ENCODE measurements at regions not wholly inside any gene's neighbourhood (a gene's known extent, or its start where the extent isn't known, plus 50 kb on each side); places are given as distances from the start of the nearest gene placed in this dataset.
"Not testable (repeated sequence)": the region's sequence is repeated elsewhere in the genome, so short reads cannot be mapped to it uniquely, and the experiment has no call there.

DNA sequence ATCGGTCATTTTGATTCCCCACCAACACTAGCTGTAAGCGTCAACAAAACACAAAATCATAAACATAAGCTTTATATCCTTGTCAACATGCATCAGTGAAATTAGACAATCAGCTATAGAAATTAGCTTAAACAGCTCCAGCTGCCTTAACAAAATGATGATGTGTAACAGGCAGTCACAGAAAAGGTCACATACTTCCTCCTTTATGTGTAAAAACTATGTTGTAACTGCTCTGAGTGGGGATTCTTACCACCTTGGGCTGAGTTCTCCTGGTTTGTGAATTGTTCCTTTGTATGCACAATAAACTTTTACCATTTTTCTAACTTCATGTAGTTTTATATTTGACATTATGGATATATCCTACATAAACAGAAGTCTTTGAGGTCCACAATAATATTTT lies 73.9 kb upstream of the MAP9 start:
- no peaks in the 10 kb centered on the region for H3K36me3 Mint-ChIP-seq (ENCODE audit: low read depth)
- intact Hi-C loops (cut with micrococcal nuclease): no loop called here
- no peak for DNase-seq
- TF ChIP-seq, protein P1, sequence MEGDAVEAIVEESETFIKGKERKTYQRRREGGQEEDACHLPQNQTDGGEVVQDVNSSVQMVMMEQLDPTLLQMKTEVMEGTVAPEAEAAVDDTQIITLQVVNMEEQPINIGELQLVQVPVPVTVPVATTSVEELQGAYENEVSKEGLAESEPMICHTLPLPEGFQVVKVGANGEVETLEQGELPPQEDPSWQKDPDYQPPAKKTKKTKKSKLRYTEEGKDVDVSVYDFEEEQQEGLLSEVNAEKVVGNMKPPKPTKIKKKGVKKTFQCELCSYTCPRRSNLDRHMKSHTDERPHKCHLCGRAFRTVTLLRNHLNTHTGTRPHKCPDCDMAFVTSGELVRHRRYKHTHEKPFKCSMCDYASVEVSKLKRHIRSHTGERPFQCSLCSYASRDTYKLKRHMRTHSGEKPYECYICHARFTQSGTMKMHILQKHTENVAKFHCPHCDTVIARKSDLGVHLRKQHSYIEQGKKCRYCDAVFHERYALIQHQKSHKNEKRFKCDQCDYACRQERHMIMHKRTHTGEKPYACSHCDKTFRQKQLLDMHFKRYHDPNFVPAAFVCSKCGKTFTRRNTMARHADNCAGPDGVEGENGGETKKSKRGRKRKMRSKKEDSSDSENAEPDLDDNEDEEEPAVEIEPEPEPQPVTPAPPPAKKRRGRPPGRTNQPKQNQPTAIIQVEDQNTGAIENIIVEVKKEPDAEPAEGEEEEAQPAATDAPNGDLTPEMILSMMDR (IDR thresholded peaks at IDR 0.05): no peak
- H3K27me3 Mint-ChIP-seq: peaks cover 2% of the 10 kb centered on the region
- H3K4me1 Mint-ChIP-seq (ENCODE audit: low read depth): no peaks in the 10 kb centered on the region
- no peak for ATAC-seq
- H3K4me3 Mint-ChIP-seq: no peak overlapping the region
- no peak overlapping the region for H3K27ac Mint-ChIP-seq
- CTCF ChIA-PET: no interaction called here
- H3K9me3 Mint-ChIP-seq: no peaks in the 10 kb centered on the region
- POLR2A ChIA-PET: no interaction called here

DNA sequence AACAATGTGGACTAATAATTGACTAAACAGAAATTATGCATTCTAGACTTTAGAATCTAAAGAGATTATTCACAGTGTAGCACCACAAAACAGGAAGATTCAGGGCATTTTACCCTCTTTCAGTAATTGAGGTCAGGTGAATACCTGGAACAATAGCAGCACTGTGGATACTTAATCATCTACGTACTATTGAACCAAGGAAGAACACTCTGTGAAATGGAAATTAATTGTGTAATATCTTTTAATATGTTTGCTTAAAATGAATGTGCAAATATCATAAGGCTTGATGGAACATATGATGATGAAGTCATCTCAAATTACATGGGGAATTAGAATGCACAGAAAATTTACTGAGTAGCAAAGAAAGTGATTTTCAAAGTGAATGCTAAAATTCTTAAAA lies 68.5 kb upstream of the MAP9 start:
- intact Hi-C loops (cut with micrococcal nuclease): no loop called here
- no peak overlapping the region for H3K4me3 Mint-ChIP-seq
- CTCF ChIA-PET: interaction anchor here (1.3 kb wide), 1 partner anchor 29 kb away, joined by 3 read pairs; no protein-coding TSS in a partner anchor

DNA sequence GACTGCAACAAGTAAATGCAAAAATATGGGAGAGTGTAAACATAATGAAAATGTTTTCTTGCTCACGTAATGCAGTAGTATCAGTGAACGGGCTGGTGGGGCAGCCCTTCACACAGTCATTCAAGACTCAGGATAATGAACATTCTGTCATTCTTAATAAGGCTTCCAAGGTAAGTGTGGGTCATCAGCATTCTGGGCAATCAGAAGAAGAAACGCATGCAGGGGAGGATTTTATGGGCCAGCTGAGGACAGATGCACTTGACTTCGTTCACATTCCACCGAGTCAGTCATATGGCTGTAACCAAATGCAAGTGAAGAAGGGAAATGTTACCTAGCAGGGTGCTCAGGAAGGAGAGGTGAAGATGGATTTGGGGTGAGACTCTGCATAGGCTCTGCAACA lies 68.0 kb upstream of the MAP9 start:
- ATAC-seq (no peak), DNase-seq (no peak)
- Mint-ChIP-seq H3K9me3 (no peaks in the 10 kb centered on the region), H3K4me3 (no peak overlapping the region), H3K36me3 (ENCODE audit: low read depth) (no peaks in the 10 kb centered on the region), H3K4me1 (ENCODE audit: low read depth) (no peaks in the 10 kb centered on the region), H3K27me3 (peaks cover 17% of the 10 kb centered on the region), H3K27ac (no peak overlapping the region)
- TF ChIP-seq, protein P1 (IDR thresholded peaks at IDR 0.05): no peak
- intact Hi-C loops (cut with micrococcal nuclease): no loop called here
- ChIA-PET POLR2A (no interaction called here), CTCF (interaction anchor here (1.3 kb wide), 1 partner anchor 508 kb away, joined by 3 read pairs; no protein-coding TSS in a partner anchor)

More for the DNA sequence above, 68.5 kb upstream of the MAP9 start:
- TF ChIP-seq, protein P1 (IDR thresholded peaks at IDR 0.05): no peak
- Mint-ChIP-seq H3K36me3 (ENCODE audit: low read depth) (no peaks in the 10 kb centered on the region), H3K27me3 (peaks cover 17% of the 10 kb centered on the region), H3K27ac (no peak overlapping the region), H3K9me3 (no peaks in the 10 kb centered on the region), H3K4me1 (ENCODE audit: low read depth) (no peaks in the 10 kb centered on the region)
- DNase-seq (no peak), ATAC-seq (no peak)
- POLR2A ChIA-PET: no interaction called here

DNA sequence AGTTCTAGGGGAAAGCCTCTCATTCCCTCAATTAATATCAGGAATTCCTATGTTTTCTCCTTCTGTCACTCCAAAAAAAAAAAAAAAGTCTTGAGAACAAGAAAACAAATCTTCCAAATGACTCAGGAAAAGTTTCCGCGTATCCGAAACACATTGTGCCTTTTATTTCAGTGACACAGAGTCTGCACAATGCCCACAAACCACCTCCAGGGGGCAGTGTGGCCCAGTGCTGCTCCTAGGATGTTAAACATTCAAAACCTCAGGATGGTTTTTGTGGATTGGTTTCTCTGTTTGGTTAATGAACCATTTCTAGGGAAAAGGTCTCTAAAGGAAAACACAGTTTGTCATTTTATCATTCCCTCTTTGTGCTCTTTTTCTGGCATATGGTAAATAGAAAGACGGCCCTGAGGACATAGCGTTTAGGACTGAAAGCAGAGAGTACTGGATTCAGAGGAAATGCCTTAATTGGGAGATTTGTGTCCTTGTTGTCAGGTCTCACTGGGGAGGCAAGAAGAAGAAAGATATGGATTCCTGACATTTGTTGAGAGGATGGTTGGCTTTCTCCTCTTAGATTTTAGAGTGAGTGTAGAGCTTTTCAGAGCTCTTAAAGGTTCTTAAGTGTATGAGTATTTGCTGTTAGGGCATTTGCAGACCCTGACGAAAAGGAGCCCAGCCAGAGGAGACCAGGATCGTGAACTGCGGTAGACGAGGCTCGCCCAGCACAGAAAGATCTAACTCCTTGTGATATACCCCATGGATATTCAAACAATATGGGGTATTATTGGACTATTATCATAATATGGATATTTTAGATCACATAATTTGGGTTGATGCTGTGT lies 65.7 kb upstream of the MAP9 start:
- intact Hi-C loops (cut with micrococcal nuclease): loop anchor here (1.0 kb wide), 1 partner anchor 345 kb away; no protein-coding TSS in a partner anchor
- H3K36me3 Mint-ChIP-seq (ENCODE audit: low read depth): no peaks in the 10 kb centered on the region
- H3K27me3 Mint-ChIP-seq: peaks cover 16% of the 10 kb centered on the region
- no peak overlapping the region for H3K27ac Mint-ChIP-seq
- no peak overlapping the region for H3K4me3 Mint-ChIP-seq
- POLR2A ChIA-PET: interaction anchor here (0.6 kb wide), 1 partner anchor 381 kb away, joined by 3 read pairs; no protein-coding TSS in a partner anchor
- ATAC-seq (peak; percentile 68), DNase-seq (peak; percentile 72)
- TF ChIP-seq, protein P1 (IDR thresholded peaks at IDR 0.05): peak; percentile 78
- CTCF ChIA-PET: interaction anchor here (0.6 to 1.4 kb wide), 7 partner anchors 11 to 511 kb away, joined by 3 to 8 read pairs (median 4); partner anchors contain the start of gene CTSO
- H3K9me3 Mint-ChIP-seq: no peaks in the 10 kb centered on the region
- no peaks in the 10 kb centered on the region for H3K4me1 Mint-ChIP-seq (ENCODE audit: low read depth)

DNA sequence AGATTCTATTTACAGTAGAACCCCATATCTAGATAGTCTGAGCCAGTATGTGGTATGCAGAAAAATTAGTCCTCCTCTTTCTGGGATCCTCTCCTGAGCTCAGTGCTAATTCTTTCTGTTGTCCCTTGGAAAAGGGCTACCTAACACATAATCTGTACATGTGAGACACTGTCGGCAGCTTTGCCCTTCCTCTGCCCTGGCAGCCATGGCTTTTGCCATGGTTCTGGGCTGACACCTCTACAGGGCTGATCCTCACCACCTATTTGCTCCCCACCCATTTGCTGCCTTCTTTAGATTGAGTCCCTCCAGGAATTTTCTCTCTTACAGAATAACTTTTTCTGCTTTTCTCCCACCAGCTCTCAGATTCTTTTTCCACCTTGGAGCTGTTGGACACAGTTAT lies 64.7 kb upstream of the MAP9 start:
- POLR2A ChIA-PET: no interaction called here
- intact Hi-C loops (cut with micrococcal nuclease): no loop called here
- H3K36me3 Mint-ChIP-seq (ENCODE audit: low read depth): no peaks in the 10 kb centered on the region
- DNase-seq: no peak
- CTCF ChIA-PET: interaction anchor here (0.7 to 1.8 kb wide), 2 partner anchors 346 to 634 kb away, joined by 3 to 7 read pairs; no protein-coding TSS in a partner anchor
- no peaks in the 10 kb centered on the region for H3K4me1 Mint-ChIP-seq (ENCODE audit: low read depth)
- no peak overlapping the region for H3K4me3 Mint-ChIP-seq
- peaks cover 16% of the 10 kb centered on the region for H3K27me3 Mint-ChIP-seq
- TF ChIP-seq, protein P1 (IDR thresholded peaks at IDR 0.05): no peak
- no peaks in the 10 kb centered on the region for H3K9me3 Mint-ChIP-seq
- ATAC-seq: no peak
- H3K27ac Mint-ChIP-seq: no peak overlapping the region

DNA sequence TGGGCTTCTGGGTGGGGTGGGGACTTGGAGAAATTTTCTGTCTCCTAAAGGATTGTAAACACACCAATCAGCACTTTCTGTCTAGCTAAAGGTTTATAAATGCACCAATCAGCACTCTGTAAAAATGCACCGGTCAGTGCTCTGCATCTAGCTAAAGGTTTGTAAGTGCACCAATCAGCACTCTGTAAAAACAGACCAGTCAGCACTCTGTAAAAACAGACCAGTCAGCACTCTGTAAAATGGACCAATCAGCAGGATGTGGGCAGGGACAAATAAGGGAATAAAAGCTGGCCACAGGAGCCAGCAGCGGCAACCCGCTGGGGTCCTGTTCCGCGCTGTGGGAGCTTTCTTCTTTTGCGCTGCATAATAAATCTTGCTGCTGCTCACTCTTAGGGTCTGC lies 63.0 kb upstream of the MAP9 start:
- H3K4me3 Mint-ChIP-seq; POLR2A ChIA-PET; intact Hi-C loops (cut with micrococcal nuclease); H3K4me1 Mint-ChIP-seq (ENCODE audit: low read depth); H3K27ac Mint-ChIP-seq; DNase-seq; H3K36me3 Mint-ChIP-seq (ENCODE audit: low read depth); CTCF ChIA-PET; H3K9me3 Mint-ChIP-seq; ATAC-seq: not testable (repeated sequence)
- H3K27me3 Mint-ChIP-seq: peaks cover 16% of the 10 kb centered on the region
